HEK293 (cell line): ENCODE measurements at regions not wholly inside any gene's neighbourhood (a gene's known extent, or its start where the extent isn't known, plus 50 kb on each side); places are given as distances from the start of the nearest gene placed in this dataset.

Experiments
- MZF1 ChIP-seq: fragments of 450-650 bp; formaldehyde crosslinking; IDR thresholded peaks from 2 replicates; pipeline ENCODE4 v1.5.1; 2017; ENCODE audit warnings: missing biosample characterization, missing genetic modification characterization, borderline replicate concordance
- ZFP3 ChIP-seq: fragments of 450-650 bp; formaldehyde crosslinking; IDR thresholded peaks from 2 replicates; pipeline ENCODE4 v1.5.1; 2016; ENCODE audit warnings: low read depth, missing biosample characterization, missing genetic modification characterization
- ZNF138 ChIP-seq: fragments of 450-650 bp; formaldehyde crosslinking; IDR thresholded peaks from 2 replicates; pipeline ENCODE4 v1.5.1; 2016; ENCODE audit warnings: missing biosample characterization, missing genetic modification characterization, borderline replicate concordance
- ZNF311 ChIP-seq: fragments of 450-650 bp; formaldehyde crosslinking; IDR thresholded peaks from 2 replicates; pipeline ENCODE4 v1.5.1; 2017; ENCODE audit warnings: missing biosample characterization, missing genetic modification characterization, borderline replicate concordance
- ZNF473 ChIP-seq: fragments of 450-650 bp; formaldehyde crosslinking; IDR thresholded peaks from 2 replicates; pipeline ENCODE4 v1.5.1; 2017; ENCODE audit warnings: missing biosample characterization, missing genetic modification characterization
- ZNF530 ChIP-seq: fragments of 450-650 bp; formaldehyde crosslinking; IDR thresholded peaks from 2 replicates; pipeline ENCODE4 v1.5.1; 2016; ENCODE audit warnings: low read depth, missing biosample characterization, missing genetic modification characterization
- ZNF629 ChIP-seq: fragments of 450-650 bp; formaldehyde crosslinking; IDR thresholded peaks from 2 replicates; pipeline ENCODE4 v1.5.1; 2017; ENCODE audit warnings: missing biosample characterization, missing genetic modification characterization
- ZNF837 ChIP-seq: fragments of 450-650 bp; formaldehyde crosslinking; IDR thresholded peaks from 2 replicates; pipeline ENCODE4 v1.5.1; 2016; ENCODE audit warnings: missing biosample characterization, missing genetic modification characterization
- TF ChIP-seq, protein P1 (sequence below): fragments of 450-650 bp; formaldehyde crosslinking; IDR thresholded peaks from 2 replicates; pipeline ENCODE4 v1.5.1; 2016; ENCODE audit warnings: missing biosample characterization, missing genetic modification characterization
- TF ChIP-seq, protein P2 (sequence below): sonication (generic); formaldehyde crosslinking; IDR thresholded peaks from 2 replicates; pipeline ENCODE4 v1.8.1; 2022; ENCODE audit warnings: mild to moderate bottlenecking, moderate library complexity, missing genetic modification reagents

DNA sequence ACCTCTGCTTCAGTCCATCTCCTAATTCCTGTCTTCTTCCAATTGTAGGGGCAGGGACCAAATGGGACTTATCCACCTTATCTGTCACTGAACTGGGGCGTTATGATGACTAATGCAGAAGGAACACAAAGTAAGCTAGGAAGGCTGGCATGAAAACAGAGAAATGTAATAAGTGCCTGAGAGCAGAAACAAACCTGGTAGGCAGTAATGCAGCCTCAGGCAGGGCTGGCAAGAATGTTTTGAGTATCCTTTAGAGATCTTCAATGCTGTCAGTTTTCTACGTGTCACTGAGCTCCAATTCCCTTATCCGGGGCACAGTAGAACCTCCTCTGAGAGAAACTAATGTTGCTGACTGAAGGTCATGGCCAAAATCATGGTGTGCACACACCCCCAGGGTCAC, 246.2 kb upstream of the TBL1XR1 start:
- TF ChIP-seq ZNF629: no peak
- TF ChIP-seq ZNF530: no peak
- no peak for TF ChIP-seq ZNF837 (tag by site-specific recombination)
- TF ChIP-seq, protein P1, sequence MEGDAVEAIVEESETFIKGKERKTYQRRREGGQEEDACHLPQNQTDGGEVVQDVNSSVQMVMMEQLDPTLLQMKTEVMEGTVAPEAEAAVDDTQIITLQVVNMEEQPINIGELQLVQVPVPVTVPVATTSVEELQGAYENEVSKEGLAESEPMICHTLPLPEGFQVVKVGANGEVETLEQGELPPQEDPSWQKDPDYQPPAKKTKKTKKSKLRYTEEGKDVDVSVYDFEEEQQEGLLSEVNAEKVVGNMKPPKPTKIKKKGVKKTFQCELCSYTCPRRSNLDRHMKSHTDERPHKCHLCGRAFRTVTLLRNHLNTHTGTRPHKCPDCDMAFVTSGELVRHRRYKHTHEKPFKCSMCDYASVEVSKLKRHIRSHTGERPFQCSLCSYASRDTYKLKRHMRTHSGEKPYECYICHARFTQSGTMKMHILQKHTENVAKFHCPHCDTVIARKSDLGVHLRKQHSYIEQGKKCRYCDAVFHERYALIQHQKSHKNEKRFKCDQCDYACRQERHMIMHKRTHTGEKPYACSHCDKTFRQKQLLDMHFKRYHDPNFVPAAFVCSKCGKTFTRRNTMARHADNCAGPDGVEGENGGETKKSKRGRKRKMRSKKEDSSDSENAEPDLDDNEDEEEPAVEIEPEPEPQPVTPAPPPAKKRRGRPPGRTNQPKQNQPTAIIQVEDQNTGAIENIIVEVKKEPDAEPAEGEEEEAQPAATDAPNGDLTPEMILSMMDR (tag by site-specific recombination): no peak
- TF ChIP-seq, protein P2, sequence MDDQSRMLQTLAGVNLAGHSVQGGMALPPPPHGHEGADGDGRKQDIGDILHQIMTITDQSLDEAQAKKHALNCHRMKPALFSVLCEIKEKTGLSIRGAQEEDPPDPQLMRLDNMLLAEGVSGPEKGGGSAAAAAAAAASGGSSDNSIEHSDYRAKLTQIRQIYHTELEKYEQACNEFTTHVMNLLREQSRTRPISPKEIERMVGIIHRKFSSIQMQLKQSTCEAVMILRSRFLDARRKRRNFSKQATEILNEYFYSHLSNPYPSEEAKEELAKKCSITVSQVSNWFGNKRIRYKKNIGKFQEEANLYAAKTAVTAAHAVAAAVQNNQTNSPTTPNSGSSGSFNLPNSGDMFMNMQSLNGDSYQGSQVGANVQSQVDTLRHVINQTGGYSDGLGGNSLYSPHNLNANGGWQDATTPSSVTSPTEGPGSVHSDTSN (CRISPR knock-in tag): no peak
- TF ChIP-seq ZNF138 (tag by site-specific recombination): no peak
- TF ChIP-seq MZF1: no peak
- TF ChIP-seq ZNF311 (tag by site-specific recombination): no peak
- no peak for TF ChIP-seq ZNF473 (tag by site-specific recombination)
- TF ChIP-seq ZFP3 (tag by site-specific recombination): no peak
